ENCODE measurements at regions not wholly inside any gene's neighbourhood (a gene's known extent, or its start where the extent isn't known, plus 50 kb on each side); places are given as distances from the start of the nearest gene placed in this dataset.

DNA sequence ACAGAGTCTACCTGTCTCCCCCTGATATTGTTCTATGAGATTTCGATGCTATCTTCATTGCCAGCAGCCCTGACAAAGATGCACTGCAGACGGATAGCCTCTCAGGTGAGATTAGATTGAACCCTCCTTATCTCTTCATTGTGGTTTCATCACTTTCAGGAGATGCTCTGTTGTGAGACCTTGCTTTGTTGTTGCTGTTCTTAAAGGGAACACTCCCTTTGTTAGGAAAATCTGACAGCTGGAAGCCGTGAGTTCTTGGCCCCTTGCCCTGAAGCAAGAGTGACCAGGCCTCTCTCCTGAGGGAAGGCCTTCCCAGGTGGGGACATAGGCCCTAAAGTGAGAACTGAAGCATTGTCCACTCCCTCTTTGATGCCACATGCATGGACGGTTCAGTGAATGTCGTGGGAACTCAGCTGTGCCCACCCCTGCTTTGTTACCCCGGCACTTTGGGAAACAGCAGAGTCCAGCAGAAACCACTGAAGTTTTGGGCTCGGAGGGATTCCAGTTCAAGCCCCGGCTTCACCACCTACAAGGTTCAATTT lies 976.1 kb downstream of the TBC1D22A start:
- TF ChIP-seq CTCF (IDR thresholded peaks at IDR 0.05) (no peak), POLR2AphosphoS5 (IDR thresholded peaks at IDR 0.05) (no peak), EP300 (IDR thresholded peaks at IDR 0.05) (no peak)
